OCI-LY1 (cell line): ENCODE measurements at regions not wholly inside any gene's neighbourhood (a gene's known extent, or its start where the extent isn't known, plus 50 kb on each side); places are given as distances from the start of the nearest gene placed in this dataset.

ENCODE experiments used
- CTCF ChIP-seq: fragments of 200-600 bp; sonication (generic), shearing (Covaris generic); IDR thresholded peaks from 2 replicates; pipeline ENCODE4 v1.5.1; 2017; ENCODE audit warnings: mild to moderate bottlenecking, antibody characterized with exemption, low read length, moderate library complexity, mixed read lengths
- EZH2 ChIP-seq: fragments of 200-600 bp; sonication (generic), shearing (Covaris generic); IDR thresholded peaks from 2 replicates; pipeline ENCODE4 v1.8.0; 2017; ENCODE audit warnings: borderline replicate concordance, mixed run types, mild to moderate bottlenecking, antibody characterized with exemption, low read length, moderate library complexity, mixed read lengths

GRCh38 chr2:129927696-129928095 lies 51.8 kb upstream of the RAB6C start:
- no peak for TF ChIP-seq CTCF
- TF ChIP-seq EZH2: no peak
